AG04449 (cell line): ENCODE measurements at regions not wholly inside any gene's neighbourhood (a gene's known extent, or its start where the extent isn't known, plus 50 kb on each side); places are given as distances from the start of the nearest gene placed in this dataset.

Source experiments
- CTCF ChIA-PET: fragments of 350-600 bp; formaldehyde crosslinking; extraction: SDS; loops from one replicate; lab custom pipeline; 2021; ENCODE audit warnings: antibody characterized with exemption; lab: Yijun Ruan, JAX
- POLR2A ChIA-PET: fragments of 400-600, 350-600 bp; formaldehyde crosslinking; extraction: SDS; loops from one replicate; lab custom pipeline; 2020; ENCODE audit warnings: antibody characterized with exemption, inconsistent platforms; lab: Yijun Ruan, JAX
- DNase-seq: peaks from one replicate; pipeline ENCODE4 v3.0.0-alpha.2; 2010; ENCODE audit warnings: low read depth, low spot score
- H3K4me3 ChIP-seq: 2 replicates; pipeline ENCODE4 v1.5.1; 2011; ENCODE audit warnings: low read depth, mild to moderate bottlenecking, control low read depth, low read length
- CTCF ChIP-seq: IDR thresholded peaks from one replicate; pipeline ENCODE4 v1.5.1; 2011; ENCODE audit warnings: mild to moderate bottlenecking, moderate library complexity, low read length, control low read depth, inconsistent platforms; ENCODE audit not compliant: insufficient read depth; ENCODE audit errors: missing control alignments

DNA sequence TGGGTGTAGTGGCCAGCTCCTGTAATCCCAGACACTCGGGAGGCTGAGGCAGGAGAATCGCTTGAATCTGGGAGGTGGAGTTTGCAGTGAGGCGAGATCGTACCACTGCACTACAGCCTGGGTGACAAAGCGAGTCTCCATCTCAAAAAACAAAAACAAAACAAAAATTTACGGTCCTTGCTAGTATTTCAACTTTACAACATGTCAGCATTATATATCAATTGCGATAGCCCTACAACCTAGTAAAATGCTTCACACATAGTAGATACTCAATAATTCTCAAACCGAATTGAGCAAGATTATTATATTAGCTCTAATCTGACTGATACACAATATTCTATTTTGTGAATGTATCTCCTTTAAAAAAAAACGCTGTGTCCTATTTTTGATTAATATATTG, 1411.0 kb upstream of the WWC1 start:
- ChIA-PET POLR2A (no interaction called here), CTCF (no interaction called here)
- TF ChIP-seq CTCF: no peak
- no peak overlapping the region for H3K4me3 ChIP-seq
- no peak for DNase-seq

GRCh38 chr5:166881802-166882201, 1409.6 kb upstream of the WWC1 start:
- no peak for DNase-seq
- no peak for TF ChIP-seq CTCF
- POLR2A ChIA-PET: no interaction called here
- CTCF ChIA-PET: no interaction called here
- H3K4me3 ChIP-seq: no peak overlapping the region

DNA sequence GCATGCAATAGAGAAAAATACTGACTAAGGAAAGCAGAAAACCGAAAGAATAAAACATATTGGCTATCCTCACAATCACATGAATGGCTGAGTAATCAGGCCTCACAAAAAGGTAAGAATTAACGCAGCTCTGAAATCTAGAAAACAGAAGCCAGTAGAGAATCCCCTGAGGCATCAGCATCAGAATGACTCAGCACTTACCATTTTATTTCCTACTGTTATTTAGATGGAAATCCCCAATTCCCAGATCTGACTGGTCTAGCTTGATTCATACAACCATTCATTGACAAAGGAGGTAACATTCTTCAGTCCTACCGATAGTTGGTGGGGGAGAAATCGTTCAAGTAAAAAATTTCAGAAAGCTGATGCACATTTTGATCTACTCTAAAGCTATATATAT, 1408.4 kb upstream of the WWC1 start:
- POLR2A ChIA-PET: no interaction called here
- CTCF ChIA-PET: no interaction called here
- DNase-seq: no peak
- no peak overlapping the region for H3K4me3 ChIP-seq
- TF ChIP-seq CTCF: no peak

- POLR2A ChIA-PET: no interaction called here
- DNase-seq: no peak
- TF ChIP-seq CTCF: no peak
- CTCF ChIA-PET: no interaction called here
- H3K4me3 ChIP-seq: no peak overlapping the region
These were observed 1393.3 kb upstream of the WWC1 start for GRCh38 chr5:166898166-166898565.

DNA sequence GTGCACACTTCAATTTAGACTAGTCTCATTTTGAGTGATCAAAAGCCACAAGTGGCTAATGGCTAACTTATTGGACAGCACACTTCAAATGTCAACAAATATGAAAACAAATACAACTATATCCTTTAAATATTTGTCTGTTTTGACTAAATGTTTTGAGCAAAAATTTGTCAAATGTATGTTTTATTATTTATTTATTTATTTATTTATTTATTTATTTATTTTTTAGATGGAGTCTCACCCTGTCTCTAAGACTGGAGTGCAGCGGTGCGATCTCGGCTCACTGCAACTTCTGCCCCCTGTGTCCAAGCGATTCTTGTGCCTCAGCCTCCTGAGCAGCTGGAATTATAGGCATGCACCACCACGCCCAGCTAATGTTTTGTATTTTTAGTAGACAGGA, 1392.1 kb upstream of the WWC1 start:
- H3K4me3 ChIP-seq: no peak overlapping the region
- ChIA-PET CTCF (no interaction called here), POLR2A (no interaction called here)
- TF ChIP-seq CTCF: no peak
- no peak for DNase-seq

DNA sequence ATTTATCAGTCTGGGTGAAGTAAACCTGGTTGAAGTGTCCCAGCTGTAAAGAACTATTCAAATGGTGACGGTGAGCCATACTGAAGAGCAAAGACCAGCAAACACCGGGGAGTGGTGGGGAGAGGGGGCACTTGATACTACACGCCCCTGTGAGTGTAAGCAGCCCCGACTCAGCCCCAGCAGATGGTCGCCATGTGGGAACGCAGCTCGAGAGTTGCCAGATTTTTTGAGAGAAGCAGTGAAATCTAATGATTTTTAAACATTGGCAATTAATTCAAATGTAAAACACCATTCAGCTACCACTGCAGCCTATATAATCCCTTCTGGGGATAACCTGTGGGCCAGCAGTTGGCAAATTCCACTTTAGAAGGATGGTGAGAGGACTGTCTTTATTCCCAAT, 1386.9 kb upstream of the WWC1 start:
- no peak for TF ChIP-seq CTCF
- CTCF ChIA-PET: no interaction called here
- POLR2A ChIA-PET: no interaction called here
- no peak for DNase-seq
- H3K4me3 ChIP-seq: no peak overlapping the region
